ENCODE measurements at regions not wholly inside any gene's neighbourhood (a gene's known extent, or its start where the extent isn't known, plus 50 kb on each side); places are given as distances from the start of the nearest gene placed in this dataset.

DNA sequence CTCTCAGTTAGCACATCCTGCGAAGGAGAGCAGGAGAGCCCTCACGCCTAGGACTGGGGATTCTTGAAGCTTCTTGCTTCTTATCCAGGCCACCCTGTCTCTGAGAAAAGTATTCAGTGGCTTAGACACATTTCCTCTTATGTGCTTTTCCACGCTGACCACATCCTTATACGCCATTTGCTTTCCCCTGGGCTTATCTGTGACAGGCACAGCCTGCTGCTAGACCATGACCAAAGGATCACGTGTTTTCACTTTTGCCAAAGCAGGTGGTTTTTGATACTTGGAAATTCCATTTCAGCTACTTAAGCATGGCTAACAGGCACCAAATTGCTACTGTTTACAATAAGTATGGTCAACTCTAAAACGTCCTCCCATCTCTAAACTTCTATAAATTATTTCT lies 587.4 kb downstream of the AACS start:
- TF ChIP-seq POLR2AphosphoS5 (IDR thresholded peaks at IDR 0.05) (no peak), EZH2 (IDR thresholded peaks at IDR 0.05; ENCODE audit: borderline replicate concordance, insufficient read depth, low read length, poor library complexity, severe bottlenecking) (no peak), REST (IDR thresholded peaks at IDR 0.05; ENCODE audit: borderline replicate concordance) (no peak)
- TF ChIP-seq, protein P1, sequence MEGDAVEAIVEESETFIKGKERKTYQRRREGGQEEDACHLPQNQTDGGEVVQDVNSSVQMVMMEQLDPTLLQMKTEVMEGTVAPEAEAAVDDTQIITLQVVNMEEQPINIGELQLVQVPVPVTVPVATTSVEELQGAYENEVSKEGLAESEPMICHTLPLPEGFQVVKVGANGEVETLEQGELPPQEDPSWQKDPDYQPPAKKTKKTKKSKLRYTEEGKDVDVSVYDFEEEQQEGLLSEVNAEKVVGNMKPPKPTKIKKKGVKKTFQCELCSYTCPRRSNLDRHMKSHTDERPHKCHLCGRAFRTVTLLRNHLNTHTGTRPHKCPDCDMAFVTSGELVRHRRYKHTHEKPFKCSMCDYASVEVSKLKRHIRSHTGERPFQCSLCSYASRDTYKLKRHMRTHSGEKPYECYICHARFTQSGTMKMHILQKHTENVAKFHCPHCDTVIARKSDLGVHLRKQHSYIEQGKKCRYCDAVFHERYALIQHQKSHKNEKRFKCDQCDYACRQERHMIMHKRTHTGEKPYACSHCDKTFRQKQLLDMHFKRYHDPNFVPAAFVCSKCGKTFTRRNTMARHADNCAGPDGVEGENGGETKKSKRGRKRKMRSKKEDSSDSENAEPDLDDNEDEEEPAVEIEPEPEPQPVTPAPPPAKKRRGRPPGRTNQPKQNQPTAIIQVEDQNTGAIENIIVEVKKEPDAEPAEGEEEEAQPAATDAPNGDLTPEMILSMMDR (IDR thresholded peaks at IDR 0.05; ENCODE audit: poor library complexity, severe bottlenecking) = no peak
